ENCODE measurements at regions not wholly inside any gene's neighbourhood (a gene's known extent, or its start where the extent isn't known, plus 50 kb on each side); places are given as distances from the start of the nearest gene placed in this dataset.

- no peak for DNase-seq
Observed at GRCh38 chr12:94032368-94032767, 116.0 kb upstream of the PLXNC1 start.

- no peak for DNase-seq
Observed at GRCh38 chr12:94033101-94033500, 115.3 kb upstream of the PLXNC1 start.

GRCh38 chr12:94033784-94034183 is 114.6 kb upstream of the PLXNC1 start:
- no peak for DNase-seq

- DNase-seq: no peak
Observed at GRCh38 chr12:94037444-94037843, 110.9 kb upstream of the PLXNC1 start.

GRCh38 chr12:94038605-94039004 is 109.8 kb upstream of the PLXNC1 start:
- DNase-seq: no peak

- DNase-seq: no peak
Observed at GRCh38 chr12:94039199-94039840, 109.1 kb upstream of the PLXNC1 start.

GRCh38 chr12:94039914-94040313 is 108.5 kb upstream of the PLXNC1 start:
- no peak for DNase-seq

GRCh38 chr12:94041850-94042249 is 106.5 kb upstream of the PLXNC1 start:
- no peak for DNase-seq

- DNase-seq: no peak
Observed at GRCh38 chr12:94042321-94042720, 106.1 kb upstream of the PLXNC1 start.

- no peak for DNase-seq
Observed at GRCh38 chr12:94046626-94047410, 101.6 kb upstream of the PLXNC1 start.

- no peak for DNase-seq
Observed at GRCh38 chr12:94047781-94048567, 100.4 kb upstream of the PLXNC1 start.

- DNase-seq: no peak
Observed at GRCh38 chr12:94048757-94049156, 99.6 kb upstream of the PLXNC1 start.

- no peak for DNase-seq
Observed at GRCh38 chr12:94049718-94050117, 98.7 kb upstream of the PLXNC1 start.

- no peak for DNase-seq
Observed at GRCh38 chr12:94053676-94054075, 94.7 kb upstream of the PLXNC1 start.

GRCh38 chr12:94055528-94055927 is 92.8 kb upstream of the PLXNC1 start:
- DNase-seq: no peak

- DNase-seq: no peak
Observed at GRCh38 chr12:94056419-94057158, 91.8 kb upstream of the PLXNC1 start.

GRCh38 chr12:94057262-94058151 is 90.9 kb upstream of the PLXNC1 start:
- DNase-seq: no peak

GRCh38 chr12:94059394-94060368 is 88.7 kb upstream of the PLXNC1 start:
- DNase-seq: no peak

- DNase-seq: no peak
Observed at GRCh38 chr12:94062194-94062593, 86.2 kb upstream of the PLXNC1 start.
